Transverse colon (tissue), 4 donors: ENCODE measurements at regions not wholly inside any gene's neighbourhood (a gene's known extent, or its start where the extent isn't known, plus 50 kb on each side); places are given as distances from the start of the nearest gene placed in this dataset.

Experiments used
- EP300 ChIP-seq: sonication (generic); formaldehyde crosslinking; IDR thresholded peaks from one replicate; pipeline ENCODE4 v1.6.1; 2017; ENCODE audit warnings: antibody characterized with exemption, low read depth
- POLR2A ChIP-seq: fragments of 450-650 bp; IDR thresholded peaks from one replicate; pipeline ENCODE4 v1.6.1; 2016; ENCODE audit warnings: antibody characterized with exemption, mild to moderate bottlenecking, moderate library complexity
- POLR2AphosphoS5 ChIP-seq, 3 donors: sonication (generic); formaldehyde crosslinking; IDR thresholded peaks; one replicate each; pipeline ENCODE4 v1.6.1; 2016; ENCODE audit warnings: antibody characterized with exemption in 3 of 3
- TF ChIP-seq, protein P1 (sequence below), 5 experiments: fragments of 200-600 bp in 3 of 5; fragments of 450-650 bp in 2 of 5; sonication (generic) in 3 of 5; IDR thresholded peaks; 1 replicate in 2 of 5; 2 replicates in 3 of 5; pipeline ENCODE4 v1.5.1; 2016 to 2017; ENCODE audit warnings: antibody characterized with exemption in 5 of 5, inconsistent platforms in 3 of 5, mild to moderate bottlenecking in 2 of 5, moderate library complexity in 1 of 5

DNA sequence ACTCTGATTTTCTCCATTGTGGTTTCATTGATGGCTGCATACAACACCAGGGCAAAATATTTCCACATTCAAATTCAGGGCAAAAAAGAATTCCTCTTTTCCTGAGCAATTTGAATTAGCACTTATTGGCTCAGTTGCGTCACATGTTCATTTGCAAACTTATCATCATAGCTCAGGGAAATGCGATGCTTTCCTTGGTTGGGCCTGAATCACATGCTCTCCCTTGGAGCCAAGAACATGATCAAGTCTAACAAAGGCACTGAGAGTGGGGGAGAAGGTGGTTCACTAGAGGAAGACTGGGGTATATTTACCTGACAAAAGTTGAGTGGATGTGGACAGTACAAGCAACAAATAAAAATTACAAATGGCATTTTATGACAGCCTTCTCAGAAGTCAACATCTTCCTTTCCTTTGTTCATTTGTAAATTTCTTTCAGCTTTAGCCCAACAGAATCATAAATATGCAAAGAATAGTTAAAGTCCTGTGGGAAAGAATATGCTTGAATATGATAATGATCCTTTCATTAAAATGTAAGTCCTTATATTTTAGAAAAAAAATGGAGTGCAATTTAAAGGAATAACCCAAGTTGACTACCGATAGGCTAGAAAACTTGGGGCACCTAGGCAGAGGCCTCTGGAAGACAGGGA lies 277.2 kb downstream of the NEDD1 start:
- TF ChIP-seq EP300 = no peak
- TF ChIP-seq, protein P1, sequence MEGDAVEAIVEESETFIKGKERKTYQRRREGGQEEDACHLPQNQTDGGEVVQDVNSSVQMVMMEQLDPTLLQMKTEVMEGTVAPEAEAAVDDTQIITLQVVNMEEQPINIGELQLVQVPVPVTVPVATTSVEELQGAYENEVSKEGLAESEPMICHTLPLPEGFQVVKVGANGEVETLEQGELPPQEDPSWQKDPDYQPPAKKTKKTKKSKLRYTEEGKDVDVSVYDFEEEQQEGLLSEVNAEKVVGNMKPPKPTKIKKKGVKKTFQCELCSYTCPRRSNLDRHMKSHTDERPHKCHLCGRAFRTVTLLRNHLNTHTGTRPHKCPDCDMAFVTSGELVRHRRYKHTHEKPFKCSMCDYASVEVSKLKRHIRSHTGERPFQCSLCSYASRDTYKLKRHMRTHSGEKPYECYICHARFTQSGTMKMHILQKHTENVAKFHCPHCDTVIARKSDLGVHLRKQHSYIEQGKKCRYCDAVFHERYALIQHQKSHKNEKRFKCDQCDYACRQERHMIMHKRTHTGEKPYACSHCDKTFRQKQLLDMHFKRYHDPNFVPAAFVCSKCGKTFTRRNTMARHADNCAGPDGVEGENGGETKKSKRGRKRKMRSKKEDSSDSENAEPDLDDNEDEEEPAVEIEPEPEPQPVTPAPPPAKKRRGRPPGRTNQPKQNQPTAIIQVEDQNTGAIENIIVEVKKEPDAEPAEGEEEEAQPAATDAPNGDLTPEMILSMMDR (IDR thresholded peaks at IDR 0.05) = no peak
- no peak for TF ChIP-seq POLR2AphosphoS5 (IDR thresholded peaks at IDR 0.05)
- TF ChIP-seq POLR2A = no peak
